ENCODE measurements at regions not wholly inside any gene's neighbourhood (a gene's known extent, or its start where the extent isn't known, plus 50 kb on each side); places are given as distances from the start of the nearest gene placed in this dataset.
"Not testable (repeated sequence)": the region's sequence is repeated elsewhere in the genome, so short reads cannot be mapped to it uniquely, and the experiment has no call there.

DNA sequence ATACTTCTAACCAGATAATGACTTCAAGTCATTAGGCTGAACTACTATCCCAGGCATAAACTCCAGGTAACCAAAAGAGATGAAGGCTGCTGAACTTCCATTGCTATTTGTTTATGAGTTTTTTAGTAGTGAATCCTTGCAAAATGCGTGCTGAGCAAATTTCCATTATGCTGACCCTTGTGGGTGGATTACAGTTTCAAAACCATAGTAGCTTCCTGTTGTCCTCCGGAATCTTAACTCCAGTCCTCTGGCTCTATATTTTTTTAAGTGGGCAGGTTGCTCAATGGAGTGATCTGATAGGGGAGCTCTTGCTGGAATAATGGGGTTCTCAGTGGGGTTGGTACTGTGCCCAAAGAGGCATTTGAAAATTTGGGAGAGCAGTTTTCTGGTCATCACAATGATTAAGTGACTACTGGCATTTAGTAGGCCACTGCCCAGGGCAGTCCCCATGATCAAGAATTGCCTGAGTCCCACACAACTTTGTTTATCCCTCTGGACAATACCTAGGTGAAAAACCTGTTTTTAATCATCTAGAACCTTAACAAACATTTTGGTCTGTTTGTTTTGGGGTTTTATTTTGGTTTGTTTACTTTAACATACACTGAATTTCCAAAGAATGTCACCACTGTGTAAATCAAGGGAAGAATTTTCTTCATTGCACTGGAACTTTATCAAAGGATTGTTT lies 302.3 kb upstream of the GATB start:
- H3K27ac ChIP-seq = no peak overlapping the region
- TF ChIP-seq, protein P1, sequence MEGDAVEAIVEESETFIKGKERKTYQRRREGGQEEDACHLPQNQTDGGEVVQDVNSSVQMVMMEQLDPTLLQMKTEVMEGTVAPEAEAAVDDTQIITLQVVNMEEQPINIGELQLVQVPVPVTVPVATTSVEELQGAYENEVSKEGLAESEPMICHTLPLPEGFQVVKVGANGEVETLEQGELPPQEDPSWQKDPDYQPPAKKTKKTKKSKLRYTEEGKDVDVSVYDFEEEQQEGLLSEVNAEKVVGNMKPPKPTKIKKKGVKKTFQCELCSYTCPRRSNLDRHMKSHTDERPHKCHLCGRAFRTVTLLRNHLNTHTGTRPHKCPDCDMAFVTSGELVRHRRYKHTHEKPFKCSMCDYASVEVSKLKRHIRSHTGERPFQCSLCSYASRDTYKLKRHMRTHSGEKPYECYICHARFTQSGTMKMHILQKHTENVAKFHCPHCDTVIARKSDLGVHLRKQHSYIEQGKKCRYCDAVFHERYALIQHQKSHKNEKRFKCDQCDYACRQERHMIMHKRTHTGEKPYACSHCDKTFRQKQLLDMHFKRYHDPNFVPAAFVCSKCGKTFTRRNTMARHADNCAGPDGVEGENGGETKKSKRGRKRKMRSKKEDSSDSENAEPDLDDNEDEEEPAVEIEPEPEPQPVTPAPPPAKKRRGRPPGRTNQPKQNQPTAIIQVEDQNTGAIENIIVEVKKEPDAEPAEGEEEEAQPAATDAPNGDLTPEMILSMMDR (IDR thresholded peaks at IDR 0.05) = no peak
- TF ChIP-seq ZFX (IDR thresholded peaks at IDR 0.05; ENCODE audit: borderline replicate concordance) = no peak

DNA sequence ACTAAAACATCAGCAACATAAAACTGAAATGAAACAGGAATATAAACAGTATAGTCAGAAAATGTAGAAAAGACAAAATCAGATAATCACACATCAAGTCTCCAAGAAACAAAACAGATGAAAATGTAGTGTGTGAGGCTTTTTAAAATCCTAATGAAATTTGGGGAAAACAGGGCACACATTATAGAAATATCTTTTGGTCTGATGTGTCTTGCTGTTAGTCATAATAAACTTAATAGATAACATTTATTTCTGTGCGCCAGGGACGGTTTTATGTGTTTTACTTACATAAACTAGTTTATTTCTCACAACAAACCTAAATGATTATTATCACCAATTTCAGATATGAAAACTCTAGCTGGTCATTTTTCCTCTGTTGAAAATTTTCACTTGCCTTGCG lies 293.9 kb upstream of the GATB start:
- no peak overlapping the region for H3K27ac ChIP-seq
- TF ChIP-seq ZFX (IDR thresholded peaks at IDR 0.05; ENCODE audit: borderline replicate concordance) = no peak
- TF ChIP-seq, protein P1 (IDR thresholded peaks at IDR 0.05) = no peak

DNA sequence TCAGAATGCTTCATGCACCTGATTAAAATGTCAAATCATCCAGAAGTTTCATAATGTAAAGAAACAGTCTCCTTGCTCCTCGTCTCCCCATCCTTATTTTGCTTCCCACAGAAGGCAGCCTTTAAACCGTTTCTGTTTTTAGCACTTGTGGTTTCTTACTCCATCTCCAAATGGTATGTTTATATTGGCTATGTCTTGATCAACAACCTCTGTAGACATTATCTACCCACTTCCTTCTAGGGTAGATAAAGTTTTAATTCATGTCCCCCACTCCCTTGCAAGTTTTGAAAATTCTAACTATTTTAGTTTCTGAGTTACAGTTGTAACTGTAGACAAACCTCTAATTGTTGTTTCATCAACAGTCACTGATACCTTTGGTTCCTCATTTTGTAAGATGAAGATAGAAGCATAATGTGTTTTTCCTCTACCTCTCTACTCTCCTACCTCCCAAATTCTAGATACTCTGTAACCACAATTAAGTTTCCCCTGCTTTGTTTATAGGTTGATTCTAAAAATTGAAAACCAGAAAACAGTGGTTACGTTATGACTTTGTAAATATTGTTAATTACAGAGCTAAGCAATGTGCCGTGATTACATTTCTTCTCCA lies 291.7 kb upstream of the GATB start:
- TF ChIP-seq ZFX (IDR thresholded peaks at IDR 0.05; ENCODE audit: borderline replicate concordance) = no peak
- TF ChIP-seq, protein P1 (IDR thresholded peaks at IDR 0.05) = no peak
- H3K27ac ChIP-seq = no peak overlapping the region

DNA sequence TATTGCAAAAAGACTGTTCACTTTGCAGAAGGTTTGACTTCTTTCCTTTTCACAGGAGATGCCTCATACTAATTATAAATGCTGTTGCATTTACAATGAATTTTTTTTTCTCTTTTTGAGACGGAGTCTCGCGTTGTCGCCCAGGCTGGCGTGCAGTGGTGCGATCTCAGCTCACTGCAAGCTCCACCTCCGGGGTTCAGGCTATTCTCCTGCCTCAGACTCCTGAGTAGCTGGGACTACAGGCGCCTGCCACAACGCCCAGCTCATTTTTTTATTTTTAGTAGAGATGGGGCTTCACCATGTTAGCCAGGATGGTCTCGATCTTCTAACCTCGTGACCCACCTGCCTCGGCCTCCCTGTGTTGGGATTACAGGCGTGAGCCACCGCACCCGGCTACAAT lies 290.5 kb upstream of the GATB start:
- H3K27ac ChIP-seq = not testable (repeated sequence)

DNA sequence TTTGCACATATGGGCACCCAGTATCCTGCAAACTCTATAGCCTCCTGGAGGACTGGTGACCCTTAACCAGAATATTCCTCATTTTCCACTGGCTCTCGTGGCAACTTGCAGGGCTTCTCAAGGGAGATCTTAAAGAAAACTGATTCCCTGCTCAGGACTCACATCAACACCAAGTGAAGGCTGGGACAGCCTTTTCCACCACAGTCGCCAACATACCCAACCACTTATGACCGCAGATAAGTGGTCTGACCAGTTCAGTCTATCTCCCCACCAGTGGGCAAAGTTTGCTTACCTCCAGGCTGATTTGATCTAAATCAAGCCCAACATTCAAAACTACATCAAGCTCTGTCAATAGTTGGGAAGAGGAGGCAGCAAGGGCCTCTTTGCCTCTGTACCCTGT lies 289.3 kb upstream of the GATB start:
- no peak overlapping the region for H3K27ac ChIP-seq
- TF ChIP-seq ZFX (IDR thresholded peaks at IDR 0.05; ENCODE audit: borderline replicate concordance) = no peak
- TF ChIP-seq, protein P1 (IDR thresholded peaks at IDR 0.05) = no peak

DNA sequence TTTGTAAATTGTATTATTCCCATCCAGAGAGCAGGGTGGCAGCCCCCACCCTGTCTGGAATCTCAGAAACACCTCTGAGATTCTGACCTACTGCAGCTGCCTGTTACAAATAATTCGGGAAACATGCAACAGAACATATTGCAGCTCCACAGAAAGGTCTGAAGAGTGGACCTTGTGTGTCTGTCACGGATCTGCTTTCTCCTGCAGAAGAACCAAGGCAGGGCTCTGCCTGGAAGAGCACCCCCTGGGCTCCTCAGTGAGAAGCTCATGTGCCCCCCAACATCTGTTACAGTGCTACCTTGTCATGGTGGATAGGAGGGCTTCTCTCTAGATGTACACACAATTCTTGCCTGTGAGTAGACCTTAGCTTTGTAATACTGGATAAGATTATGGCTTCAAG lies 286.6 kb upstream of the GATB start:
- no peak overlapping the region for H3K27ac ChIP-seq
- TF ChIP-seq ZFX (IDR thresholded peaks at IDR 0.05; ENCODE audit: borderline replicate concordance) = no peak
- TF ChIP-seq, protein P1 (IDR thresholded peaks at IDR 0.05) = no peak

DNA sequence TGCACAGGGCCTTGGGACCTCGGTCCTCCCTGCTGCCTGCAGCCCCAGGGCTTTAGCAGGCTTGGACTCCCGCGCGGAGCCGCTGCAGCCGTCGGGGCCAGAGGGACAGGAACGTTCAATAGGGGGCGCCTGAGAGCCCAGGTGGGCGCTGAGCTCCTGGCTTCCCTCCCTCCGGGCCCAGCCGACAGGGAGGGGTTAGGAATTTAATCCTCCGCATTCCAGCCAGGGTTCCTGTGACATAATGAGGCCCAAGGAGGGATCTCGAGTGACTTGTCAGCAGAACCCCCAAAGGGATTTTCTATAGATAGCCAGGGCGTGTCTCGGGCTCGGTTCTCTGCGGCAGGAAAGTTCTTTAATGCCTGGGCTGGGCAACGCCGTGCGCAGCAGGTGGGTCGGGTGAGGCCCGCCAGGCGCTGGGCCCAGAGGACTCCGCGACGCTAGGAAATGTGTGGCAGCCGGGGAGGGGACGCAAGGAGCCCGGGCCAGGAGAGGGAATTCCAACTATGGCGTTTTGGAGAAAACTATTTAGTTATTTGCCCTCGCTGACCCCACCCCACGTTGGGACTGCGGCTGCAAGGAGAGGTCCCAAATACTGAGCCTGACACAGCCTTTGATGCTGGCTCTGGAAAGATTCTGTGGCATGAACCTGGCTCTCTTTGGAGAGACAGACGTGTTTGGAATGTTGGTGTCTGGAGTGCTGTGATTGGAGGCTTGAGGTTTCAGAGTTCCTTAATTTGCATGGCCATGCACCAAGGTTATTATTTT lies 285.2 kb upstream of the GATB start:
- TF ChIP-seq, protein P1 (IDR thresholded peaks at IDR 0.05) = peak; percentile 95
- TF ChIP-seq ZFX (IDR thresholded peaks at IDR 0.05; ENCODE audit: borderline replicate concordance) = no peak
- peak overlapping the region; percentile 83 for H3K27ac ChIP-seq

All from 22Rv1 (cell line).